ENCODE measurements at regions not wholly inside any gene's neighbourhood (a gene's known extent, or its start where the extent isn't known, plus 50 kb on each side); places are given as distances from the start of the nearest gene placed in this dataset.

DNA sequence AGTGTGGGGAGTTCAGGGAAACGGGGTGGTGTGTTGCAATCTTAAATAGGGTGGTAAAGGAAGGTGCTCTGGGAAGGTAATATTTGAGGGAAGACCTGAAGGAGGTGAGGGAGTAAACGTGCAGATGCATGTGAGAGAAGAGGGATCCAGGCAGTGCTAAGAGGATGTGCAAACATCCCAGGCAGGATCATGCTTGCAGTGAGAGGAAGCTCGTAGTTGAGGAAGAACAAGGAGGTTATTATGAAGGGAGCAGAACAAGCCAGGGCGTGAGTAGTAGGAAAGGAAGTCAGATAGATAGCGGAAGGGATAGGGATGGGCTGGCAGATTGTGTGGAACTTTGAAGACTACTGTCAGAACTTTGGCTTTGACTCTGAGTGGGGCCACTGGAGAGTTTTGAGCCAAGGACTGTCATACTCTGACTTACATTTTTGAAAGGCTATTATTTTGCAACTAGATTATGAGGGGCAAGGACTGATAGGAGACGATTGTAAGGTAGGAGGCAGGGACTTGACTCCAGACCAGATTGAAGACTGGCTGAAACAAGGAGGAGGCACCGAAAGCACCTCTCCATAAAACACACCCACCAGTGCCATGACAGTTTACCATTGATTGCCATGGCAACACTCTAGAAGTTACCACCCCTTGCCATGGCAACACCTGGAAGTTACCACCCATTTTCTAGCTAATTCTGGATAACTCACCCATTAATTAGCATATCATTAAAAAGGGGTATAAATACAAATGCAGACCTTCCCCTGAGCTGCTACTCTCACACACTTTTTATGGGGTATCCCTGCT lies 67.0 kb downstream of the XCL2 start:
- 48 to 54% methylated on average over 7 of the region's 7 CpGs for WGBS, 2 donors
- H3K36me3 ChIP-seq, result no peaks in the 10 kb centered on the region
- ATAC-seq (ENCODE audit: low FRiP score in 2 of 2) (peak in 1 of 2 donors; percentile 70), DNase-seq (no peak)
- peaks cover 0 to 9% (median 0%) of the 10 kb centered on the region in 4 donors for H3K4me1 ChIP-seq
- no peak overlapping the region for H3K27ac ChIP-seq
- no peak overlapping the region for H3K4me3 ChIP-seq
- H3K9me3 ChIP-seq, result peaks cover 0 to 3% (median 0%) of the 10 kb centered on the region in 4 donors
- TF ChIP-seq EP300 (IDR thresholded peaks at IDR 0.05) (no peak), POLR2A (IDR thresholded peaks at IDR 0.05) (no peak)
- no peaks in the 10 kb centered on the region for H3K27me3 ChIP-seq

DNA sequence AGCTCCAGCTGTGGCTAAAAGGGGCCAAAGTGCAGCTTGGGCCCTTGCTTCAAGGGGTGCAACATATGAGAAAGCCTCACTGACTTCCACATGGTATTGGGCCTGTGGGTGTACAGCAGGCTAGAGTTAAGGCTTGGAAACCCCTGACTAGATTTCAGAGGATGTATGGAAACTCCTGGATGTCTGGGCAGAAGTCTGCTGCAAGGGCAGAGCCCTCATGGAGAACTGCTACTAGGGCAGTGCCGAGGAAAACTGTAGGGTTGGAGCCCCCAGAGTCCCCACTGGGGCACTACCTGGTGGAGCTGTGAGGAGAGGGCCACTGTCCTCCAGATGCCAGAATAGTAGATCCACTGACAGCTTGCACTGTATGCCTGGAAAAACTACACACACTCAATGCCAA lies 69.5 kb downstream of the XCL2 start:
- DNase-seq, result no peak
- WGBS, 2 donors, result 100% methylated on average over 1 of the region's 1 CpG
- TF ChIP-seq POLR2AphosphoS5 (IDR thresholded peaks at IDR 0.05) (no peak), POLR2A (IDR thresholded peaks at IDR 0.05) (no peak), EP300 (IDR thresholded peaks at IDR 0.05) (no peak)
- TF ChIP-seq, protein P1, sequence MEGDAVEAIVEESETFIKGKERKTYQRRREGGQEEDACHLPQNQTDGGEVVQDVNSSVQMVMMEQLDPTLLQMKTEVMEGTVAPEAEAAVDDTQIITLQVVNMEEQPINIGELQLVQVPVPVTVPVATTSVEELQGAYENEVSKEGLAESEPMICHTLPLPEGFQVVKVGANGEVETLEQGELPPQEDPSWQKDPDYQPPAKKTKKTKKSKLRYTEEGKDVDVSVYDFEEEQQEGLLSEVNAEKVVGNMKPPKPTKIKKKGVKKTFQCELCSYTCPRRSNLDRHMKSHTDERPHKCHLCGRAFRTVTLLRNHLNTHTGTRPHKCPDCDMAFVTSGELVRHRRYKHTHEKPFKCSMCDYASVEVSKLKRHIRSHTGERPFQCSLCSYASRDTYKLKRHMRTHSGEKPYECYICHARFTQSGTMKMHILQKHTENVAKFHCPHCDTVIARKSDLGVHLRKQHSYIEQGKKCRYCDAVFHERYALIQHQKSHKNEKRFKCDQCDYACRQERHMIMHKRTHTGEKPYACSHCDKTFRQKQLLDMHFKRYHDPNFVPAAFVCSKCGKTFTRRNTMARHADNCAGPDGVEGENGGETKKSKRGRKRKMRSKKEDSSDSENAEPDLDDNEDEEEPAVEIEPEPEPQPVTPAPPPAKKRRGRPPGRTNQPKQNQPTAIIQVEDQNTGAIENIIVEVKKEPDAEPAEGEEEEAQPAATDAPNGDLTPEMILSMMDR (IDR thresholded peaks at IDR 0.05), result no peak

DNA sequence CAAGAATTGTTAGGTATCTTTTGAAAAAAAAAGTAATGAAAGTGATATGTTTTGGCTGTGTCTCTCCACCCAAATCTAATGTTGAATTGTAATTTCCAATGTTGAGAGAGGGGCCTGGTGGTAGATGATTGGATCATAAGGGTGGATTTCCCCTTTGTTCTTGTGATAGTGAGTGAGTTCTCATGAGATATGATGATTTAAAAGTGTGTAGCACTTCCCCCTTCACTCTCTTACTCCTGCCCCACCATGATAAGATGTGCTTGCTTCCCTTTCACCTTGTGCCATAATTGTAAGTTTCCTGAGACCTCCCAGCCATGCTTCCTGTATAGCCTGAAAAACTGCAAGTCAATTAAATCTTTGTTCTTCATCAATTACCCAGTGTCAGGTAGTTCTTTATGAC lies 70.7 kb downstream of the XCL2 start:
- ATAC-seq (ENCODE audit: low FRiP score in 2 of 2), result no peak
- Histone ChIP-seq H3K4me1 (peaks cover 0 to 12% (median 6%) of the 10 kb centered on the region in 4 donors), H3K9me3 (peaks cover 0 to 3% (median 0%) of the 10 kb centered on the region in 4 donors), H3K27me3 (no peaks in the 10 kb centered on the region), H3K27ac (no peak overlapping the region), H3K36me3 (no peaks in the 10 kb centered on the region), H3K4me3 (no peak overlapping the region)
- DNase-seq, result no peak
- TF ChIP-seq EP300 (IDR thresholded peaks at IDR 0.05) (no peak), POLR2AphosphoS5 (IDR thresholded peaks at IDR 0.05) (no peak), POLR2A (IDR thresholded peaks at IDR 0.05) (no peak)
- TF ChIP-seq, protein P1 (IDR thresholded peaks at IDR 0.05), result no peak

More for the DNA sequence above, 69.5 kb downstream of the XCL2 start:
- no peak for ATAC-seq (ENCODE audit: low FRiP score in 2 of 2)
- no peak overlapping the region for H3K27ac ChIP-seq
- no peak overlapping the region for H3K4me3 ChIP-seq
- H3K9me3 ChIP-seq, result peaks cover 0 to 3% (median 0%) of the 10 kb centered on the region in 4 donors
- H3K4me1 ChIP-seq, result peaks cover 0 to 9% (median 4%) of the 10 kb centered on the region in 4 donors
- no peaks in the 10 kb centered on the region for H3K36me3 ChIP-seq
- no peaks in the 10 kb centered on the region for H3K27me3 ChIP-seq

DNA sequence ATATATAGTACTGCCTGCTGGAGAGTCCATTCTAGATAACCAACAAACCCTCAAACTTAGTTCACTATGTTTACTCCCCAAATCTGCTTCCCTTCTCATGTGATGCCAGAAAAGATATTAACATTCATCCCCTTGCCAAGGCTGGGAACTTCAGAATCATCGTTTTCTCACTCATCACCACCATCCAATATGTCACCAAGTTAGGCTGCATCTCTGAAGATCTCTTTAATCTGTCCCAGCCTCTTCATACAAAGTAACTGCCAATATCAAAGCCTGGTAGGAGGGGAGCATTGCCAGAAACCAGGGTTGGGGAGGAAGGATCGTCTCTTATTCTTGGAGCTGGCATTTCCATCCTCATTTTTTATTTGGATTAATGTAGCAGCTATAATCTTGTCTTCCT lies 71.6 kb downstream of the XCL2 start:
- Histone ChIP-seq H3K27ac (no peak overlapping the region), H3K27me3 (no peaks in the 10 kb centered on the region), H3K9me3 (peaks cover 0 to 3% (median 0%) of the 10 kb centered on the region in 4 donors), H3K4me3 (no peak overlapping the region), H3K36me3 (no peaks in the 10 kb centered on the region), H3K4me1 (peaks cover 3 to 16% (median 10%) of the 10 kb centered on the region in 4 donors)
- no peak for DNase-seq
- 76 to 80% methylated on average over 2 of the region's 2 CpGs for WGBS, 2 donors
- ATAC-seq (ENCODE audit: low FRiP score in 2 of 2), result no peak
- TF ChIP-seq POLR2A (IDR thresholded peaks at IDR 0.05), result no peak
- TF ChIP-seq POLR2AphosphoS5 (IDR thresholded peaks at IDR 0.05), result no peak

DNA sequence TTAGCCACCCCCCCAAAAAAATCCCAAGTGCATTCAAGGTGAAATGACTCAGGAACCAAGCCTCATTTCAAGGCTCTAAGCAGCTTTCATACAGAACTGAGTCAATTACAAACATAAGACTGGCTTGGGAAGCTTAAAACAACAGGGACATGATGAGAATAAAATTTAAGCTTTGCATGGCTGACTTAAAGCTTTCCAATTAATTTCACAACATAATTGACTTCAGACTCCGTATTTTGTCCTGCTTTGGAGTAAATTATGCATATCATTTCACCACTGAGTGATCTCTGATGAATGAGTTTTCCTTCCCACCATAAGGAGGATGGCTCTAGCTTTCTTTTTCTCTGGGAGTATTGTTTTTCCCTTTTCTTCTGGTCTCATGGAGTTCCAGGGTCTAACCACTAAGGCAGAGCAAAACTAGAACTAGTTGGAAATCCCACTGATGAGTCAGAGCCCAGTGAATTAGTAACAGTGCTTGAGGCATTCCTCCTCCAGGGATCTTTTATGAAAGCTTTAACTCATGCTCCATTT lies 72.8 kb downstream of the XCL2 start:
- TF ChIP-seq POLR2A (IDR thresholded peaks at IDR 0.05) (no peak), EP300 (IDR thresholded peaks at IDR 0.05) (no peak), POLR2AphosphoS5 (IDR thresholded peaks at IDR 0.05) (no peak)
- TF ChIP-seq, protein P1 (IDR thresholded peaks at IDR 0.05), result no peak
- Histone ChIP-seq H3K27ac (no peak overlapping the region), H3K4me3 (no peak overlapping the region), H3K4me1 (peaks cover 11 to 22% (median 16%) of the 10 kb centered on the region in 4 donors), H3K27me3 (no peaks in the 10 kb centered on the region), H3K36me3 (no peaks in the 10 kb centered on the region), H3K9me3 (peaks cover 0 to 3% (median 0%) of the 10 kb centered on the region in 4 donors)
- ATAC-seq (ENCODE audit: low FRiP score in 2 of 2), result peak in 1 of 2 donors; percentile 83
- DNase-seq, result no peak
- 65 to 83% methylated on average over 1 of the region's 1 CpG for whole genome bisulfite sequencing, 2 donors

Measured in upper lobe of left lung (tissue), 6 donors.